PC-3 (cell line): ENCODE measurements at regions not wholly inside any gene's neighbourhood (a gene's known extent, or its start where the extent isn't known, plus 50 kb on each side); places are given as distances from the start of the nearest gene placed in this dataset.
"Not testable (repeated sequence)": the region's sequence is repeated elsewhere in the genome, so short reads cannot be mapped to it uniquely, and the experiment has no call there.

Experiments used
- ATAC-seq: fragments of 200-7000 bp; cut with Tn5 transposase; 2 replicates; pipeline ENCODE4 v1.9.1; 2020; ENCODE audit warnings: mild to moderate bottlenecking, moderate library complexity
- BruUV-seq: library from RNA; stranded (reverse); fragments of 400-500 nt; replicated peaks from 2 replicates; lab custom pipeline; 2021; lab: Mats Ljungman, UMichigan
- CTCF ChIA-PET: fragments of 300-600 bp; sonication (Branson Sonifier 250); formaldehyde crosslinking; loops from one replicate; lab custom pipeline; 2022; ENCODE audit warnings: antibody characterized with exemption; lab: Charles Lee
- POLR2A ChIA-PET: fragments of 300-600 bp; sonication (Branson Sonifier 250); formaldehyde crosslinking; loops from one replicate; lab custom pipeline; 2022; ENCODE audit warnings: antibody characterized with exemption; ENCODE audit not compliant: unreplicated experiment; lab: Charles Lee
- DNase-seq: peaks from one replicate; pipeline ENCODE4 v3.0.0-alpha.2; 2015
- H2AFZ ChIP-seq: fragments of 300-600 bp; sonication (generic); 2 replicates; pipeline ENCODE4 v1.6.0; 2016; ENCODE audit warnings: antibody characterized with exemption, low read length
- H3F3A ChIP-seq: fragments of 300-600 bp; sonication (generic); one replicate; pipeline ENCODE4 v1.6.0; 2017; ENCODE audit warnings: antibody characterized with exemption, low read length, control low read depth, mild to moderate bottlenecking; ENCODE audit not compliant: unreplicated experiment
- H3K27ac ChIP-seq: fragments of 300-600 bp; sonication (generic); 2 replicates; pipeline ENCODE4 v1.5.1; 2016; ENCODE audit warnings: mild to moderate bottlenecking, low read length
- H3K27me3 ChIP-seq: fragments of 300-600 bp; sonication (generic); 2 replicates; pipeline ENCODE4 v1.6.1; 2016; ENCODE audit warnings: low read length, mixed read lengths
- H3K36me3 ChIP-seq: fragments of 300-600 bp; sonication (generic); 2 replicates; pipeline ENCODE4 v1.6.1; 2016; ENCODE audit warnings: low read depth, mixed run types, low read length, mixed read lengths
- H3K4me1 ChIP-seq: fragments of 300-600 bp; sonication (generic); 2 replicates; pipeline ENCODE4 v1.5.1; 2016; ENCODE audit warnings: low read length; ENCODE audit not compliant: insufficient read depth
- H3K4me2 ChIP-seq: fragments of 300-600 bp; sonication (generic); 2 replicates; pipeline ENCODE4 v1.6.0; 2016; ENCODE audit warnings: low read length
- H3K4me3 ChIP-seq: fragments of 300-600 bp; sonication (generic); 2 replicates; pipeline ENCODE4 v1.5.1; 2016; ENCODE audit warnings: mild to moderate bottlenecking, low read length, mixed read lengths
- H3K79me2 ChIP-seq: fragments of 300-600 bp; sonication (generic); 2 replicates; pipeline ENCODE4 v1.6.1; 2017; ENCODE audit warnings: low read length, mixed read lengths
- H3K9ac ChIP-seq: fragments of 300-600 bp; sonication (generic); 2 replicates; pipeline ENCODE4 v1.6.0; 2016; ENCODE audit warnings: mild to moderate bottlenecking, low read length
- H3K9me2 ChIP-seq: fragments of 300-600 bp; sonication (generic); replicated peaks from 2 replicates; pipeline ENCODE4 v1.6.1; 2016; ENCODE audit warnings: mixed run types, low read length, mixed read lengths
- H3K9me3 ChIP-seq: fragments of 300-600 bp; sonication (generic); 2 replicates; pipeline ENCODE4 v1.6.1; 2016; ENCODE audit warnings: low read length, mixed read lengths
- H4K20me1 ChIP-seq: fragments of 300-600 bp; sonication (generic); 2 replicates; pipeline ENCODE4 v1.6.1; 2016; ENCODE audit warnings: low read length, mixed read lengths
- CTCF ChIP-seq: fragments of 300-600 bp; sonication (generic); conservative IDR thresholded peaks from 2 replicates; pipeline ENCODE4 v1.5.1; 2017; ENCODE audit warnings: antibody characterized with exemption, low read depth, mild to moderate bottlenecking, low read length
- EZH2 ChIP-seq: fragments of 300-600 bp; sonication (generic); IDR thresholded peaks from one replicate; pipeline ENCODE4 v1.6.1; 2017; ENCODE audit warnings: antibody characterized with exemption, mild to moderate bottlenecking, low read length; ENCODE audit not compliant: unreplicated experiment
- EZH2phosphoT487 ChIP-seq: fragments of 300-600 bp; sonication (generic); IDR thresholded peaks from 2 replicates; pipeline ENCODE4 v1.6.1; 2018; ENCODE audit warnings: mild to moderate bottlenecking, antibody characterized with exemption, low read length, borderline replicate concordance
- intact Hi-C: fragments of 100-400 bp; cut with micrococcal nuclease; formaldehyde crosslinking; loops from 2 replicates; pipeline ENCODE4 v1.9.0; 2023

- H3K9me2 ChIP-seq: no peaks in the 10 kb centered on the region
- H3K36me3 ChIP-seq: no peaks in the 10 kb centered on the region
- no peaks in the 10 kb centered on the region for H3K4me1 ChIP-seq
- H3K27ac ChIP-seq: no peak overlapping the region
- no peaks in the 10 kb centered on the region for H3K79me2 ChIP-seq
- no peaks in the 10 kb centered on the region for H3F3A ChIP-seq
- BruUV-seq: no TSS peak
- POLR2A ChIA-PET: no interaction called here
- no peak overlapping the region for H3K4me3 ChIP-seq
- CTCF ChIA-PET: no interaction called here
- DNase-seq (no peak), ATAC-seq (no peak)
- no peak overlapping the region for H2AFZ ChIP-seq
- H3K9ac ChIP-seq: no peak overlapping the region
- intact Hi-C loops: no loop called here
- no peak overlapping the region for H3K4me2 ChIP-seq
- no peaks in the 10 kb centered on the region for H4K20me1 ChIP-seq
- no peaks in the 10 kb centered on the region for H3K27me3 ChIP-seq
- H3K9me3 ChIP-seq: peaks cover 18% of the 10 kb centered on the region; the same call in 1 of the 2 replicates
- TF ChIP-seq CTCF: no peak
- TF ChIP-seq EZH2phosphoT487: no peak
- no peak for TF ChIP-seq EZH2
Observed at GRCh38 chr17:22171631-22172030, 479.3 kb downstream of the KCNJ18 start.

- POLR2A ChIA-PET: no interaction called here
- ATAC-seq: no peak
- H3K79me2 ChIP-seq: no peaks in the 10 kb centered on the region
- intact Hi-C loops: no loop called here
- no peaks in the 10 kb centered on the region for H3K4me1 ChIP-seq
- no peaks in the 10 kb centered on the region for H3K27me3 ChIP-seq
- no peaks in the 10 kb centered on the region for H4K20me1 ChIP-seq
- no peaks in the 10 kb centered on the region for H3K36me3 ChIP-seq
- TF ChIP-seq CTCF: no peak
- no peak for TF ChIP-seq EZH2phosphoT487
- no peak for TF ChIP-seq EZH2
- H3K9me2 ChIP-seq: no peaks in the 10 kb centered on the region
- no TSS peak for BruUV-seq
- H3K27ac ChIP-seq: no peak overlapping the region
- DNase-seq: no peak
- no peak overlapping the region for H2AFZ ChIP-seq
- H3F3A ChIP-seq: no peaks in the 10 kb centered on the region
- H3K4me2 ChIP-seq: no peak overlapping the region
- no peak overlapping the region for H3K9ac ChIP-seq
- no peaks in the 10 kb centered on the region for H3K9me3 ChIP-seq
- CTCF ChIA-PET: no interaction called here
- no peak overlapping the region for H3K4me3 ChIP-seq
Observed at GRCh38 chr17:22193113-22193512, 500.8 kb downstream of the KCNJ18 start.

GRCh38 chr17:22200187-22200586, 507.9 kb downstream of the KCNJ18 start:
- intact Hi-C loops, H3K4me1 ChIP-seq, H3K9me2 ChIP-seq, H3K9me3 ChIP-seq, DNase-seq, CTCF ChIA-PET, H3K36me3 ChIP-seq, H4K20me1 ChIP-seq, H3K4me3 ChIP-seq, BruUV-seq, H3F3A ChIP-seq, POLR2A ChIA-PET, H2AFZ ChIP-seq, H3K27me3 ChIP-seq, ATAC-seq, H3K27ac ChIP-seq, H3K79me2 ChIP-seq, H3K4me2 ChIP-seq, H3K9ac ChIP-seq: not testable (repeated sequence)
